HL-60 (cell line): ENCODE measurements at regions not wholly inside any gene's neighbourhood (a gene's known extent, or its start where the extent isn't known, plus 50 kb on each side); places are given as distances from the start of the nearest gene placed in this dataset.

Source experiments
- POLR2AphosphoS5 ChIP-seq: IDR thresholded peaks from 2 replicates; pipeline ENCODE4 v1.6.1; 2012; ENCODE audit warnings: low read depth
- SPI1 ChIP-seq: IDR thresholded peaks from 2 replicates; pipeline ENCODE4 v1.6.1; 2012; ENCODE audit warnings: low read depth, mild to moderate bottlenecking, borderline replicate concordance
- TF ChIP-seq, protein P1 (sequence below): IDR thresholded peaks from one replicate; pipeline ENCODE4 v1.5.1; 2011; ENCODE audit warnings: low read length, control low read depth, inconsistent platforms; ENCODE audit not compliant: insufficient read depth
- TF ChIP-seq, protein P2 (sequence below): IDR thresholded peaks from 2 replicates; pipeline ENCODE4 v1.6.1; 2012; ENCODE audit warnings: low read depth; ENCODE audit not compliant: insufficient replicate concordance

- TF ChIP-seq, protein P1, sequence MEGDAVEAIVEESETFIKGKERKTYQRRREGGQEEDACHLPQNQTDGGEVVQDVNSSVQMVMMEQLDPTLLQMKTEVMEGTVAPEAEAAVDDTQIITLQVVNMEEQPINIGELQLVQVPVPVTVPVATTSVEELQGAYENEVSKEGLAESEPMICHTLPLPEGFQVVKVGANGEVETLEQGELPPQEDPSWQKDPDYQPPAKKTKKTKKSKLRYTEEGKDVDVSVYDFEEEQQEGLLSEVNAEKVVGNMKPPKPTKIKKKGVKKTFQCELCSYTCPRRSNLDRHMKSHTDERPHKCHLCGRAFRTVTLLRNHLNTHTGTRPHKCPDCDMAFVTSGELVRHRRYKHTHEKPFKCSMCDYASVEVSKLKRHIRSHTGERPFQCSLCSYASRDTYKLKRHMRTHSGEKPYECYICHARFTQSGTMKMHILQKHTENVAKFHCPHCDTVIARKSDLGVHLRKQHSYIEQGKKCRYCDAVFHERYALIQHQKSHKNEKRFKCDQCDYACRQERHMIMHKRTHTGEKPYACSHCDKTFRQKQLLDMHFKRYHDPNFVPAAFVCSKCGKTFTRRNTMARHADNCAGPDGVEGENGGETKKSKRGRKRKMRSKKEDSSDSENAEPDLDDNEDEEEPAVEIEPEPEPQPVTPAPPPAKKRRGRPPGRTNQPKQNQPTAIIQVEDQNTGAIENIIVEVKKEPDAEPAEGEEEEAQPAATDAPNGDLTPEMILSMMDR = no peak
- TF ChIP-seq POLR2AphosphoS5 (no peak), SPI1 (no peak)
- TF ChIP-seq, protein P2, sequence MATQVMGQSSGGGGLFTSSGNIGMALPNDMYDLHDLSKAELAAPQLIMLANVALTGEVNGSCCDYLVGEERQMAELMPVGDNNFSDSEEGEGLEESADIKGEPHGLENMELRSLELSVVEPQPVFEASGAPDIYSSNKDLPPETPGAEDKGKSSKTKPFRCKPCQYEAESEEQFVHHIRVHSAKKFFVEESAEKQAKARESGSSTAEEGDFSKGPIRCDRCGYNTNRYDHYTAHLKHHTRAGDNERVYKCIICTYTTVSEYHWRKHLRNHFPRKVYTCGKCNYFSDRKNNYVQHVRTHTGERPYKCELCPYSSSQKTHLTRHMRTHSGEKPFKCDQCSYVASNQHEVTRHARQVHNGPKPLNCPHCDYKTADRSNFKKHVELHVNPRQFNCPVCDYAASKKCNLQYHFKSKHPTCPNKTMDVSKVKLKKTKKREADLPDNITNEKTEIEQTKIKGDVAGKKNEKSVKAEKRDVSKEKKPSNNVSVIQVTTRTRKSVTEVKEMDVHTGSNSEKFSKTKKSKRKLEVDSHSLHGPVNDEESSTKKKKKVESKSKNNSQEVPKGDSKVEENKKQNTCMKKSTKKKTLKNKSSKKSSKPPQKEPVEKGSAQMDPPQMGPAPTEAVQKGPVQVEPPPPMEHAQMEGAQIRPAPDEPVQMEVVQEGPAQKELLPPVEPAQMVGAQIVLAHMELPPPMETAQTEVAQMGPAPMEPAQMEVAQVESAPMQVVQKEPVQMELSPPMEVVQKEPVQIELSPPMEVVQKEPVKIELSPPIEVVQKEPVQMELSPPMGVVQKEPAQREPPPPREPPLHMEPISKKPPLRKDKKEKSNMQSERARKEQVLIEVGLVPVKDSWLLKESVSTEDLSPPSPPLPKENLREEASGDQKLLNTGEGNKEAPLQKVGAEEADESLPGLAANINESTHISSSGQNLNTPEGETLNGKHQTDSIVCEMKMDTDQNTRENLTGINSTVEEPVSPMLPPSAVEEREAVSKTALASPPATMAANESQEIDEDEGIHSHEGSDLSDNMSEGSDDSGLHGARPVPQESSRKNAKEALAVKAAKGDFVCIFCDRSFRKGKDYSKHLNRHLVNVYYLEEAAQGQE = no peak
Measured at GRCh38 chr13:108006619-108007018, 208.7 kb downstream of the LIG4 start.
